Jurkat, Clone E6-1 (cell line): ENCODE measurements at regions not wholly inside any gene's neighbourhood (a gene's known extent, or its start where the extent isn't known, plus 50 kb on each side); places are given as distances from the start of the nearest gene placed in this dataset.

Experiments used
- DNase-seq: peaks from one replicate; pipeline ENCODE4 v3.0.0-alpha.2; 2011; ENCODE audit warnings: low read depth, low spot score
- H3K4me3 ChIP-seq: 2 replicates; pipeline ENCODE4 v1.5.1; 2011; ENCODE audit warnings: mild to moderate bottlenecking, low read length, control low read depth, moderate library complexity

DNA sequence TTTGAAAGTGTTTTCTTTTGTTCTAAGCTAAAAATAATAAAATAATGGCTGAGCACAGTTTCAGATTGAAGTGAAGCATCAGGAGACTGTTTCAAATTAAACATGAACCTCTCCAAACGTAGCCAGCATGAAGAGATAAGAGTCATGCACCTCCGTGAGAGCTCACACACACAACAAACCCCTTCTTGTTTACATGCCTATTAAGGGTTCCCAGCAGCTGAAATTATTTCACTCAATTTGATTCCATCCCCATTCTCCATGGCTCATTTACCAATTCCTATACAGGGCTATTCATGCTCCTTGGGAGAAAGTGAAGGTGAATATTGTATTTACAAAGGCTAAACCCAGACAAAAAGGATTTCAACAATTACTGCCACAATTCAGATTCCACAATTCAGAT lies 954.1 kb upstream of the INTU start:
- no peak overlapping the region for H3K4me3 ChIP-seq

DNA sequence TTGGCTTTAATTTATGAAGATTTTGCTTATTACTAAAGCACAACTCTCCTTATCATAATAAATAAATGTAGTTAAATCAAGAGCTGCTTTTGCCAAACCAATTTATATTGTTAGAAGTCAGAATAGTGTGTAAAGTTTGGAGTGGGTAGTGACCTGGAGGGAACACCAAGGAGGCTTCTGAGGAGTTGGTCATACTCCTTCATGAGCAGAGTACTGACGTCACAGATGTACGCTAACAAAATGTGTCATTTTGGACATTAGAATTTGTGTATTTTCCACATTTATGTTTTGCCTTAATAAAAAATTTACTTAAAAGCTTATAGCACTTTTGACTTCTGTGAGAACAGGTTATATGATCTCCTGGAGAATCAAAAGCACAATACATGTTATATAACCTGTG lies 953.5 kb upstream of the INTU start:
- no peak overlapping the region for H3K4me3 ChIP-seq
- no peak for DNase-seq

More for the DNA sequence above, 954.1 kb upstream of the INTU start:
- DNase-seq = no peak

DNA sequence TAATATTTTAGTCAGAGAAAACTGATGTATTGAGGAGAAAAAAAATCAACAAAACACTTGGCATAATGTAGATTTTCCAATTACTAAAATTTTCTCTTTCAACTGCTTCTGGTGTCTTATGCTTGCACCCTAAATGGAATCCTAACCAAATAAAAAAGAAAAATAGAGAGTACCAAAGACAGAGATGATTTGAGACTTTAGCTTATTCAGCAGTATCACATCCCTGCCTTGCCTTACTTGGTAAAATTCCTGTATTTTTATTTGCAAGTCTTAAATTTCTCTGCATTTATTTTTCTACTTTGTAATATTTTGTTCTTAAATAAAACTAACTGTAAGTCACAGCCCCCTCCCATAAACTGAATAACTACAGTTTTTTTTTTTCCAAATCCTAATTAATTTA lies 950.5 kb upstream of the INTU start:
- DNase-seq = no peak
- no peak overlapping the region for H3K4me3 ChIP-seq

DNA sequence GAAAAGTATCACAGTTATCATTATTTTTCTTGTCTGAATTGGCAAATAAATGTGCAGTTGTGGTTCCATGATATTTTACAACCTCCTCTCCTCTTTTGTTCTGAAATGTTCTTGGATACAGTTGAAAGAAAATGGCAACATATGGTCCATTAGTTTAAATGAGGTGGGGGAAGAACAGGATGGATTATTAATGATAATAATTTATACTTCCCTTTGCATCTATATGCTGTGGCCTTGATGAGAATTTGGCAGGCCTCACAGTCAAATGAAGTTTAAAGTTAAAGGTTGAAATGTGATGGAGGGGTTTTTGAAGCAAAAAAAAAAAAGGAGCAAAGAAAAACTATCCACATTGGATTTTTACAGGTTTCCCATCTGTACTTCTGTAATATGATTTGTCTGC lies 946.3 kb upstream of the INTU start:
- H3K4me3 ChIP-seq = no peak overlapping the region
- no peak for DNase-seq

DNA sequence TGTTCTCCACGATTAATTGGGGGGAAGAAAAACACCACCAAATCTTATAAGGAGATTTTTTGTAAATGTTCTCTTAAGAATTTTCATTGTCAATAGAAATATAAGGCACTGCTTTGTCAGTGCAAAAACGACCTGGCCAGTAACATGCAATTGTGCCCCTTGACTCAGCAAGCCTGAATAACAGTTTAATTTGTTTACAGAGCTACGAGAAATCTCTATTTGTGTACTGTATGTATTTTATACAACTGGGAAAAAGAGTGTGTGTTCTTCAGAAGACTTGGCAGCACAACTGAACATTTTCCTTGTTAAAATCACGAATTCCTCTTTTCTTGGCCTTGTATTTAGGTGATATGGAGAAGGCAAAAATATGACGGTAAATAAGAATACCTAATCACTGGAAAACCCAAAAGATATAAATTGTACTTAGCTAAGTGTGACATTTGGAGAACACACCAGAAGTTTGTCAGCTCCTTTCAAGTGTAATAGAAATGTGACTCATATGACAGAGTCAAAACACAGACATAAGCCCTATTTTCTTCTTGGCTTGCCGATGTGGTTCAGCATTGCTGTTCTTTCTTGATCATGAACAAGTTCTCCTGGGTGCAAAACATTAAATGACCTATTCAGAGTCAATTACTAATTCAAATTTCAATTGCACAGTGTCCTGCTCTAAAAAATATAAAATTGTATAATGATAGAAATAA lies 945.0 kb upstream of the INTU start:
- DNase-seq = no peak
- no peak overlapping the region for H3K4me3 ChIP-seq

DNA sequence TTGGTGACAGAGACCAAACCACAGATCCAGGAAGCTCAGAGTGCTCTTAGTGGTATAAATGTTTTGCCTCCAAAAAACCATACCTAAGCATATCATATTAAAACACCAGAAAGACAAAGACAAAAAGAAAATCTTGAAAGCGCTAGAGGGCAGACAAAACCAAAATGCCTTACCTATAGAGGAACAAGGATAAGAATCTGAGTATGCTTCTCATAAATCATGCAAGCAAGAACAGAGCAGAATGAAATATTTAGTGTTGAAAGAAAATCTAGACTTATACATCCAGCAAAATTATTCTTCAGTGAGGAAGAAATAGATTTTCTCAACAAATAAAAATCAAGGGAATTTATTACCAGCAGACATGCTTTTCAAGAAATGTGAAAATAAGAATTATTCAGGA lies 941.0 kb upstream of the INTU start:
- no peak overlapping the region for H3K4me3 ChIP-seq
- DNase-seq = no peak

DNA sequence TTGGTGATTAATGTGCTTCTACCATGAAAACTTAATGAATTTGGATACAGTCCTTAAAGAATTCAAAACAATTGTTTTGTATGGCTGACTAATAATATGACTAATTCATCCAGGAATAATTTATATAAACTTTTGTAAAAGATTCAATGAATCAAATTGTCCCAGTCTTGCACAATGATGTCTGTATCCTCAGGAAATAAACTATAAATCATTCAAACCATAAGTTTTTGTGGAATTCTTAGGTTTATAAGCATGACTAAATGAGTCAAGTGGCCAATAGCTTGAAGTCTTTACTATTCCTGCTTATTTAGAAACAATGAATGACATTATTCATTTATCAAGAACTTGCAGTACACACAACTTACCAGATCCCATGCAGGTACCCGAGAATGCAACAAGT lies 935.0 kb upstream of the INTU start:
- no peak for DNase-seq
- H3K4me3 ChIP-seq = no peak overlapping the region

DNA sequence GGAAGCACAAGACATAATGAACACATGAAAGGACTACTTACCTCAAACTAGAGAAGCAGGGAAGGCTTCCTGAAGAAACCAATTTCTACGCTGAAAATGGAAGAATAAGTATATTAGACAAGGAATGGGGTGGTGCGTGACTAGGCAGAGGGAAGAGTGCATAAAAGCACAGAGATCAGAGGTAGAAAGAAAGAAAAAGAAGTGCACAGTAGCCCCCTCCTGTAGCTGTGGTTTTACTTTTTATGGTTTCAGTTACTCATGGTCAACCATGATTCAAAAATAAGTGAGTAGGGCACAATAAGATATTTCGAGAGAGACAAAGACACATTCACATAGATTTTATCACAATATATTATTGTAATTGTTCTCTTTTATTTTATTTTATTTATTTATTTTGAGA lies 934.5 kb upstream of the INTU start:
- no peak overlapping the region for H3K4me3 ChIP-seq
- no peak for DNase-seq

DNA sequence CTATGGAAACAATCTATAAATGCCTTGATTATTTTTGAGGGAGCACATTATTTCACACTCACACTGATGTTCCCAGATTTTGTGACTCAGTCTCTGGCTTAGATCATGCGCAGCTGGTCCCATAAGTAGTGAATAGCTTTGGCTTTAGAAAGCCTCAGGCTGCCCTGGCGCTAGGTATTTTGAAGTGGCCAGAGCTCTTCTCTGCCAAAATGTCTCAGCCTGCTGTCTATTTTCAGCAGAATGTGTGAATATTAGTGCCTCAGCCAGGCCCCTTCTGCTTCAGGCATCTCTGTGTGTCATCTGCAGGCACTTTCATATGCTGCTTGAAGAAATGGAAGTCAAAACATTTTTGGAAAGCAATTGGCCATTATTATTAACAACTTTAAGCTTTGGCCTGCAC lies 931.0 kb upstream of the INTU start:
- H3K4me3 ChIP-seq = no peak overlapping the region
- DNase-seq = no peak

DNA sequence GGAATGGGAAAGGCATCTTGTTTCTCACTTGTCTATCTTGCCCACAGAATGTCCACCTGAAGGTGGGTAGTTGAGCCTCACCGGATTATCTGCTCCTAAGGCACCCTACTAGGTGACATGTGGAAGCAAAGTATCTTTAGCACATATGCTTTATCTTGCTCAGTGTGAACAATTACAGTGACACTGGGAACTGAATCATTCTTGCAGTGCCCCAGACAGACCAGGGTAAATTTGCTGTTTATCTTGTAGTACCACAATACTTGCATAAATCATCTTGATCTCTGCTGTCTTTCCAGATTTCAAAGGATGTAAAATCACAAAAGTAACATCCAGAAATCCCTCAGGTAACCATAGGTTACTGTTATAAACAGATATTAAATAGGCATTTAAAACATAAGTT lies 930.0 kb upstream of the INTU start:
- no peak for DNase-seq

DNA sequence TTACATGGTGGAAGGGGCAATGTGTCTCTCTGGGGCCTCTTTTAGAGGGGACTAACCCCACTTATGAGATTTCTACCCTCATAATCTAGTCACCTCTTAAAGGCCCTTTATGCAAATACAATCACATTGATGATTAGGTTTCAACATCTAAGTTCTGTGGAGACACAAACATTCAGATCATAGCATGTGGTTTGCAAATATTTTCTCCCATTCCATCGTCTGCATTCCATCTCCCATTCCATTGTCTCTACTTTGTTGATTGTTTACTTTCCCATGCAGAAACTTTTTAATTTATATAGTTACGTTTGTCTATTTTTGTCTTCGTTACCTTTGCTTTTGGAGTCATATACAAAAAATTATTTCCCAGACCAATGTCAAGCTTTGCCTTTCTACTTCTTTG lies 927.5 kb upstream of the INTU start:
- no peak overlapping the region for H3K4me3 ChIP-seq
- no peak for DNase-seq

More for the DNA sequence above, 930.0 kb upstream of the INTU start:
- H3K4me3 ChIP-seq = no peak overlapping the region

DNA sequence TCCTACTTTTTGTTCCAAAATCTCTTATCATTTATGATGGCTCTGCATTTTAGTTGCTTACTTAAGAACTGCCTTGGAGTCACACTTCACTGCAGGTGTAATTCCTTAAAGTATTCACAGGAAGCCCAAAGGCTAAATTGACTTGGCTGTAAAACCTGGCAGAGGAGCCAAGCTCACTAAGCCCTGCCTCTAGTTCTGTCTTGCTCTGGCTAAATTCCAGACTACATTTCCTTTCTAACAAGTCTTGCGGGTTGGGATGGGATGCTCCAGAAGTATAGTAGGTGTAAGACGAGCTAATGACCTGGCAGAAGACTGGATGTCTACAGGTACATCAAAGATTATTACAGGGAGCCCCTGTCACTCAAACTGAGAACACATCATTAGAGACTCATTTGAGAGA lies 924.0 kb upstream of the INTU start:
- no peak overlapping the region for H3K4me3 ChIP-seq
- no peak for DNase-seq

DNA sequence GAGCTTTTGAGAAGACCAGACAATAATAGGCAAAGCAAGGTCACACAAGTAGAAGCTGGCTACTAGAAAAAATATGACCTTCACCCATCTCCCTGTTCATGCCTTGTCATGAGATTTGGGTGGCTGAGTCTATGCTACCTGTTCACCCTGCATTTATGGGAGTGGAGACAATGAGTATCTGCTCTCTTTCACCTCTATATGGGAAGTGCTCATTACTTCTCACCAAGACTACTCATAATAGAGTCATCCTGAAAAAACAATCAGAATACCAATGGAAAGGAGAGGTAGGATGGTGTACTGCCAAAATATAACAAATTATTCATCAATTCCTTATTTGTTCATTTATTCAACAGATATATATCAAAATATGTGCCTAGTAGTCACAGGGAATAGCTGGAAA lies 921.8 kb upstream of the INTU start:
- DNase-seq = no peak
- H3K4me3 ChIP-seq = no peak overlapping the region

DNA sequence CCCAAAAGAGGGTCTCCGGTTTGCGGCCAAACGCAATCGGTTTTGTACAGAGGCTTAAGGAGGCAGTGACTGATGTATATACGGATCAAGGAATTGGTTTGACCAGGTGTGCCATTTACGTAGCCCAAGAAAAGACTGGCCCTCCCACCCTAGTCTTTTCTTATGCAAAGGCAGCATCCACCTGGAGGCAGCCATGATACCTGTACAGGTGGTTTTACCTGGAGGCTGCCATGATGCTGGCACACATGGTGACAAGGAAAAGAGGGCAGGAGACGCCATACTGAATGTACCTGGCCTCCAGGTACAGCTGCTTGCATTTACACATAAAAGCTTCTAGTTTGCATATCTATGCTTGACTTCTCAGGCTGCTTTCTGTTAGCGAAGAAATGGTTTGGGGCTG lies 917.7 kb upstream of the INTU start:
- no peak for DNase-seq

DNA sequence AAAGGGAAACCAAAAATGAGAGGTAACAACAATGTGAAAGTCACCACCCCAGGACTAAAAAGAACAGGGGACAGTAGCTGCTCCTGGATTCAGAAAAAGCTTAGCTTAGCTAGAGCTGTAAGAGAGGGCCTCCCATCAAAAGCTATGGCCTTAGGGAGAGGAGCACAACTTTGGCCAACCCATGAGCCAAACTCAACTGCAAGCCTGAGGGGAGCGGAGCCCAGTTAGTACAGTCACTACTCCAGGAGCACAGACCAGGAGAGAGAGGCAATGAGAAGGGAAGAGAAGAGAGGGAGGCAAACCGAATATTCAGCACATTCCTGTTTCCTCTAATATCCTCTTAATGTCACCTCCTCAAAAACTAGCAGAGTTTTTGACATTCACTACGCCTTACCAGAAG lies 917.1 kb upstream of the INTU start:
- no peak for DNase-seq
- H3K4me3 ChIP-seq = no peak overlapping the region

More for the DNA sequence above, 917.7 kb upstream of the INTU start:
- no peak overlapping the region for H3K4me3 ChIP-seq

DNA sequence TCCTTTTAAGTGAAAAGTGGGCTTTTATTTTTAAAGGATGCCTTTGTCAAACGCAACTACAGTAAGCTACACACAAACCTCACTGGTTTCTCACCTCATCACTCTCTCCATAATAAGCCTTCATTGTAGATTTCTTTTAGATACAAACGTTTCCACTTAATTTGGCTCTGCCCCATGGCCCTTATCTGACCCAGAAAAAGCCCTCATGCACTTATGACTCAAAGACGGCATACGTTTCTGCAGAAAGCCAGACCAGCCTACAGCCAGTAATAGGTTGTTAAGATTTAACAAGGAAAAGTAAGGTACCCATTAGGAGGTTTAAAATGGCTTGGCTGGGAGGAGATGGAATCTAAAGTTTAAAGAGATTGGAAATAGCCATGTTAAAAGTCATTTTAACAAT lies 914.6 kb upstream of the INTU start:
- DNase-seq = no peak
- no peak overlapping the region for H3K4me3 ChIP-seq

DNA sequence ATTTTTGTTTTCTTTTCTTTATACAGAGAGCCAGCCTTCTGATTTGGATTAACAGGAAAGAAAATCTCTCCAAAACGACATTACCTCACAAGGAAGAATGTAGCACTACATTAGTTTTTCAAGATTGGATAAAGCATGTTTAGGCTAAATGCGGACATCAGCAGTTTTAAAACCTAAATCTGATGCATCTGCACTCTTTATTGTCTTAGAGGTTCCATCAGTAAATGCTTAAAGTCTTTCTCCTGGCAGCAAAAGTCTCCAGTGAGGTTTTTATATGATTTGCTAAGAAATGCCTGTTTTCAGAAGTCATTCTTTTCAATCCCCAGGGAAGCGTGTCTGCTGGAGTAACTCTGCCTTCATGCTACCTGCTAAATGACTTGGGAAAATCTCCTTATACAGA lies 912.9 kb upstream of the INTU start:
- H3K4me3 ChIP-seq = no peak overlapping the region
- DNase-seq = no peak

DNA sequence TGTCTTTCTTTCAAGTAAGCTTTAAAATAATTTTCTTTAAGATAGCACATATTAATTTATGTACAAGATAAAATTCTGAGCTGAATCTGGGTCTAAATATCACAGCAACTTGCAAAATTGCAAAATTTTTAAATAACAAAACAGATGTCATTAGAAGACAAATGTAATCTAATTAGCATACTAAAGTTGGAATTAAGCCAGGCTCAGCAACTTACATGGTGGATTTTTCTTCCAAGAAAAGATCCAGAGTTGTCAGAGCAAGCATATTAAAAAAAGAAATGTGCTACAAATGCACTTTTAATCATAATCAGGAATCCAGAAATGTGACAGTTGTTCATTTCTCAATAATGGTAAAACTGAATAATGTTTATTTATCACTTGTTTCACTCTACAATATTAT lies 906.9 kb upstream of the INTU start:
- no peak for DNase-seq
- H3K4me3 ChIP-seq = no peak overlapping the region

DNA sequence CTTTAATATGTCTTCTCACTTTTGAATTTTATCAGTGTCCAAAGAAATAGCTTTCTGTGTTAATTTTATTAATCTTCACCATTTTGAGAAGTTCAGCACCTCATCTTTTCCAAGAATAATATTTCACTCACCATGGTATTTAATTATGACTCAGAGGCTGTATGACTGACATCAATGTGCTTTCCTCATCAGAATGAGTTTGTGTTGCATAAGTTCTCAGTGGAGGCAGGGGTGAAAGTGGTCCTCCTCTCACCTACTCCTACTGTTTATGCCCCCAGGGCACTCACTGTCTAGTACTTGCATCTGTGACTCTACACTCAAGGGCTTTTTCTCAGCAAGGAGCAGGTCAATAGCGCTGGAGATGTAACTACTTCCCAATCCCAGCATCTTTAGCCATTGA lies 905.3 kb upstream of the INTU start:
- H3K4me3 ChIP-seq = no peak overlapping the region
- no peak for DNase-seq

DNA sequence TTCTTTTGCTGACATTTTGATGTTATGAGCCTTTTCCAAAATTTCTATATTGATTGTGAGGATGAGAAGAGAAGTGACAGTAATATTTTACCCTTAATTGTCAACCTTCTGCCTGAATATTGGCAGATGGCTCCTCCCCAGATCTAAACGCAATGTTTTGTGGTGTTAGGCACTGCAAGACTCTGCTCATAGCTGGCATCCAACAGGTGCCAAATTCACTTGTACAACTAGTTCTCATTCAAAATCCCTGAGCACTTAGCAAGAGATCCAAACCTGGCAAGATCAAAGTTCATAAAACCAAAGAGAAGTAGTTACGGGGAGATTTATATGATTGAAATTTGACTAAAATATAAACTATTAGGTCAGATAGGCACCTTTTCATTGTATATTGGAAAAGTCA lies 901.7 kb upstream of the INTU start:
- no peak for DNase-seq
- no peak overlapping the region for H3K4me3 ChIP-seq

DNA sequence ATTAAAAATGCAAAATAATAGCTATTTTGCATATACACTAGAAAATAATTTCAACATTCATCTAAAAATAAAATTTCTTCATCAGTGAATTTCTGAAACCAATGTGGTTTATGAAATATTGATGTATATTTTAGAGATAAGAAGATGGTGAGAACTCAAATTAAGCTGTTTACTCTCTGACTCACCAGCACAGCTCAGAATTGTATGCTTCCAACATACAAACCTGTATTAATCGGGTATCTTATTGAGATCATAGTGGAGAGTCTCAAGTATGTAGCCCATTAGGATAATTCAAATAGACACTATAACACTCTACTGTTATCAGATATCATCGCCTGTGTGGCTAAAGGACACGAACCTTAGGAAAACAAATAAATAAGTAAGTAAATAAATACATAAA lies 899.5 kb upstream of the INTU start:
- H3K4me3 ChIP-seq = no peak overlapping the region
- DNase-seq = no peak

DNA sequence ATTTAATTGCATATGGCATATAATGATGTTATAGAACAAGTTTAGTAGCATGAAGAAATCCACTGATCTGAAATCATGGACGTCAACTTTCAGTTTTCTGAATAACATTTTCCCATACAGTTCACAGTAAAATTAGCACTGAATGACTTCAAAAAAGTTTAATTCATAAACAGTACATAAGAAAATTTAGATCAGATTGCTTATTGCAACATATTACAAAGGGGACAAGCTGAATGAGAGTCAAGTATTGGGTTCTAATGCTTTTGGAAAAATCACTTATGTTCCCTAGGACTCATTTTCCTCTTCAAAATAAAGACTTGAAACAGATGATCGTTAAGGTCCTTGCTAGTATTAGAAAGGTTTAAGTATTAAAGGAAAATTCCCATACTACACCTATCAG lies 898.3 kb upstream of the INTU start:
- DNase-seq = no peak
- no peak overlapping the region for H3K4me3 ChIP-seq
